HCT116 (cell line): ENCODE measurements at regions not wholly inside any gene's neighbourhood (a gene's known extent, or its start where the extent isn't known, plus 50 kb on each side); places are given as distances from the start of the nearest gene placed in this dataset.

Experiments used
- ATAC-seq: fragments of 200-7000 bp; cut with Tn5 transposase; 2 replicates; pipeline ENCODE4 v1.9.1; 2020; ENCODE audit warnings: mild to moderate bottlenecking, moderate library complexity
- BruUV-seq: library from RNA; stranded (reverse); fragments of 400-500 nt; replicated peaks from 2 replicates; lab custom pipeline; 2021; lab: Mats Ljungman, UMichigan
- CTCF ChIA-PET: fragments of 300-600 bp; sonication (Branson Sonifier 250); formaldehyde crosslinking; loops from one replicate; lab custom pipeline; 2021; ENCODE audit warnings: antibody characterized with exemption; lab: Charles Lee
- POLR2A ChIA-PET: fragments of 300-600, 350-600 bp; sonication (Branson Sonifier 250); formaldehyde crosslinking; loops from one replicate; lab custom pipeline; 2021; ENCODE audit warnings: antibody characterized with exemption; lab: Charles Lee
- RAD21 ChIA-PET, 2 experiments: fragments of 300-600 bp; sonication (Branson Sonifier 250); formaldehyde crosslinking; loops; one replicate each; lab custom pipeline; 2023; ENCODE audit warnings: low total read pairs in 2 of 2; ENCODE audit not compliant: uncharacterized antibody in 2 of 2, unreplicated experiment in 2 of 2, low non-redundant PET in 1 of 2; lab: Charles Lee
- DNase-seq: peaks from one replicate; pipeline ENCODE4 v3.0.0-alpha.2; 2010; ENCODE audit warnings: low read depth, low spot score
- H2AFZ ChIP-seq: fragments of 200-600 bp; shearing (Covaris generic), sonication (generic); 2 replicates; pipeline ENCODE4 v1.6.1; 2017; ENCODE audit warnings: low read depth, mixed run types, mixed read lengths, antibody characterized with exemption, low read length; ENCODE audit not compliant: poor library complexity, severe bottlenecking
- H3K27ac ChIP-seq: 2 replicates; pipeline ENCODE4 v1.5.1; 2012; ENCODE audit warnings: low read depth, low read length
- H3K27me3 ChIP-seq: fragments of 200-600 bp; sonication (generic); 2 replicates; pipeline ENCODE4 v1.6.1; 2016; ENCODE audit warnings: mixed run types, low read length, mixed read lengths; ENCODE audit not compliant: insufficient read depth
- H3K36me3 ChIP-seq, 2 experiments: fragments of 200-500 bp in 1 of 2; fragments of 200-600 bp in 1 of 2; sonication (Bioruptor generic) in 1 of 2; sonication (generic) in 1 of 2; 2 replicates each; pipeline versions ENCODE4 v1.5.1 to v1.6.1; 2014 to 2016; ENCODE audit warnings: low read length in 2 of 2, inconsistent platforms in 1 of 2, mixed read lengths in 1 of 2, mixed run types in 1 of 2; ENCODE audit not compliant: insufficient read depth in 2 of 2, control insufficient read depth in 1 of 2
- H3K4me1 ChIP-seq, 2 experiments: fragments of 200-600 bp in 1 of 2; sonication (generic) in 1 of 2; 2 replicates each; pipeline versions ENCODE4 v1.5.1 to v1.6.1; 2012 to 2017; ENCODE audit warnings: low read length in 2 of 2, inconsistent platforms in 1 of 2, mild to moderate bottlenecking in 1 of 2, mixed read lengths in 1 of 2, mixed run types in 1 of 2, moderate library complexity in 1 of 2; ENCODE audit not compliant: insufficient read depth in 2 of 2, control insufficient read depth in 1 of 2
- H3K4me2 ChIP-seq: fragments of 200-600 bp; sonication (generic); 2 replicates; pipeline ENCODE4 v1.6.1; 2017; ENCODE audit warnings: mixed run types, low read length, mixed read lengths
- H3K4me3 ChIP-seq, 2 experiments: fragments of 200-600 bp in 1 of 2; sonication (generic) in 1 of 2; replicated peaks in 1 of 2; 2 replicates each; pipeline ENCODE4 v1.5.1; 2011 to 2016; ENCODE audit warnings: low read length in 2 of 2, control low read depth in 1 of 2, low read depth in 1 of 2, mild to moderate bottlenecking in 1 of 2, mixed read lengths in 1 of 2, mixed run types in 1 of 2
- H3K79me2 ChIP-seq: fragments of 200-600 bp; sonication (generic); 2 replicates; pipeline ENCODE4 v1.6.1; 2017; ENCODE audit warnings: mild to moderate bottlenecking, mixed run types, low read length, moderate library complexity, mixed read lengths; ENCODE audit not compliant: insufficient read depth
- H3K9ac ChIP-seq: fragments of 200-600 bp; sonication (generic); 2 replicates; pipeline ENCODE4 v1.6.1; 2016; ENCODE audit warnings: low read length, mixed read lengths
- H3K9me2 ChIP-seq: fragments of 200-600 bp; sonication (generic), shearing (Covaris generic); 2 replicates; pipeline ENCODE4 v1.6.1; 2017; ENCODE audit warnings: mixed run types, mild to moderate bottlenecking, moderate library complexity; ENCODE audit not compliant: insufficient read depth
- H3K9me3 ChIP-seq, 2 experiments: fragments of 200-500 bp in 1 of 2; fragments of 200-600 bp in 1 of 2; sonication (Bioruptor generic) in 1 of 2; sonication (generic) in 1 of 2; 2 replicates each; pipeline ENCODE4 v1.6.1; 2014 to 2017; ENCODE audit warnings: low read length in 2 of 2, mixed read lengths in 2 of 2, inconsistent platforms in 1 of 2, low read depth in 1 of 2, mild to moderate bottlenecking in 1 of 2, mixed run types in 1 of 2, moderate library complexity in 1 of 2; ENCODE audit not compliant: control insufficient read depth in 1 of 2, insufficient read depth in 1 of 2
- H4K20me1 ChIP-seq: fragments of 200-600 bp; sonication (generic), shearing (Covaris generic); 2 replicates; pipeline ENCODE4 v1.6.1; 2017; ENCODE audit warnings: mixed run types, mild to moderate bottlenecking, moderate library complexity; ENCODE audit not compliant: insufficient read depth
- ELF1 ChIP-seq: IDR thresholded peaks from 2 replicates; pipeline ENCODE4 v1.6.1; 2012; ENCODE audit warnings: low read depth, borderline replicate concordance
- EZH2 ChIP-seq: fragments of 200-600 bp; sonication (generic); IDR thresholded peaks from 2 replicates; pipeline ENCODE4 v1.6.1; 2017; ENCODE audit warnings: antibody characterized with exemption, mixed run types
- EZH2phosphoT487 ChIP-seq: fragments of 200-600 bp; IDR thresholded peaks from 2 replicates; pipeline ENCODE4 v1.6.1; 2018; ENCODE audit warnings: antibody characterized with exemption, borderline replicate concordance
- FOSL1 ChIP-seq: IDR thresholded peaks from 2 replicates; pipeline ENCODE4 v1.6.1; 2012; ENCODE audit warnings: low read depth
- JUND ChIP-seq: IDR thresholded peaks from 2 replicates; pipeline ENCODE4 v1.6.1; 2012
- RAD21 ChIP-seq: IDR thresholded peaks from 2 replicates; pipeline ENCODE4 v1.6.1; 2012; ENCODE audit warnings: low read depth, mild to moderate bottlenecking
- SP1 ChIP-seq: IDR thresholded peaks from 2 replicates; pipeline ENCODE4 v1.6.1; 2012; ENCODE audit warnings: low read depth
- ZNF274 ChIP-seq: fragments of 200-500 bp; sonication (Bioruptor generic); IDR thresholded peaks from 2 replicates; pipeline ENCODE4 v1.6.1; 2014; ENCODE audit warnings: mild to moderate bottlenecking, low read depth, low read length, inconsistent platforms
- intact Hi-C: fragments of 100-400 bp; cut with micrococcal nuclease; formaldehyde crosslinking; loops from 2 replicates; pipeline ENCODE4 v1.10.0; 2022
- TF ChIP-seq, protein P1 (sequence below): IDR thresholded peaks from 2 replicates; pipeline ENCODE4 v1.6.1; 2012; ENCODE audit warnings: low read depth
- TF ChIP-seq, protein P2 (sequence below): IDR thresholded peaks from 2 replicates; pipeline ENCODE4 v1.6.1; 2012
- TF ChIP-seq, protein P3 (sequence below): IDR thresholded peaks from 2 replicates; pipeline ENCODE4 v1.6.1; 2012

DNA sequence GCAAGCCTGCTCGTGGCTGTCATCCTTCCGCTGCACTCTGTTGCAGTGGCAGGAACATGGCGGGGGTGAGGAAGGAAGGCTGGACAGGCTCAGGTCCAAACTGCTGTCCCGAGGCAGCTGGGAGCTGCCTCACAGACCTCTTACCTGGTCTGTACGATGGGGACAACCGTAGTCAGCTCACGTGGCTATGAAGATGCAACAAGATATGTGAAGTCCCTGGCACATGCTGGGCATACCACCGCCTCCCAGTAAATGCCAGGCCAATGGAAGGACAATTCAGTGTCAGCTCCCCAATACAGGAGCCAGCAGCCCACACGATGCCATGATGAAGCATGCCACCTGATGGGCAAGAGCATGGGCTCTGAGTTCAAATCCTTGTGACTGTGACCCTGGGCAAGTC lies 344.4 kb downstream of the CYRIA start (continued):
- TF ChIP-seq, protein P1, sequence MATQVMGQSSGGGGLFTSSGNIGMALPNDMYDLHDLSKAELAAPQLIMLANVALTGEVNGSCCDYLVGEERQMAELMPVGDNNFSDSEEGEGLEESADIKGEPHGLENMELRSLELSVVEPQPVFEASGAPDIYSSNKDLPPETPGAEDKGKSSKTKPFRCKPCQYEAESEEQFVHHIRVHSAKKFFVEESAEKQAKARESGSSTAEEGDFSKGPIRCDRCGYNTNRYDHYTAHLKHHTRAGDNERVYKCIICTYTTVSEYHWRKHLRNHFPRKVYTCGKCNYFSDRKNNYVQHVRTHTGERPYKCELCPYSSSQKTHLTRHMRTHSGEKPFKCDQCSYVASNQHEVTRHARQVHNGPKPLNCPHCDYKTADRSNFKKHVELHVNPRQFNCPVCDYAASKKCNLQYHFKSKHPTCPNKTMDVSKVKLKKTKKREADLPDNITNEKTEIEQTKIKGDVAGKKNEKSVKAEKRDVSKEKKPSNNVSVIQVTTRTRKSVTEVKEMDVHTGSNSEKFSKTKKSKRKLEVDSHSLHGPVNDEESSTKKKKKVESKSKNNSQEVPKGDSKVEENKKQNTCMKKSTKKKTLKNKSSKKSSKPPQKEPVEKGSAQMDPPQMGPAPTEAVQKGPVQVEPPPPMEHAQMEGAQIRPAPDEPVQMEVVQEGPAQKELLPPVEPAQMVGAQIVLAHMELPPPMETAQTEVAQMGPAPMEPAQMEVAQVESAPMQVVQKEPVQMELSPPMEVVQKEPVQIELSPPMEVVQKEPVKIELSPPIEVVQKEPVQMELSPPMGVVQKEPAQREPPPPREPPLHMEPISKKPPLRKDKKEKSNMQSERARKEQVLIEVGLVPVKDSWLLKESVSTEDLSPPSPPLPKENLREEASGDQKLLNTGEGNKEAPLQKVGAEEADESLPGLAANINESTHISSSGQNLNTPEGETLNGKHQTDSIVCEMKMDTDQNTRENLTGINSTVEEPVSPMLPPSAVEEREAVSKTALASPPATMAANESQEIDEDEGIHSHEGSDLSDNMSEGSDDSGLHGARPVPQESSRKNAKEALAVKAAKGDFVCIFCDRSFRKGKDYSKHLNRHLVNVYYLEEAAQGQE = no peak
- TF ChIP-seq FOSL1 = no peak

DNA sequence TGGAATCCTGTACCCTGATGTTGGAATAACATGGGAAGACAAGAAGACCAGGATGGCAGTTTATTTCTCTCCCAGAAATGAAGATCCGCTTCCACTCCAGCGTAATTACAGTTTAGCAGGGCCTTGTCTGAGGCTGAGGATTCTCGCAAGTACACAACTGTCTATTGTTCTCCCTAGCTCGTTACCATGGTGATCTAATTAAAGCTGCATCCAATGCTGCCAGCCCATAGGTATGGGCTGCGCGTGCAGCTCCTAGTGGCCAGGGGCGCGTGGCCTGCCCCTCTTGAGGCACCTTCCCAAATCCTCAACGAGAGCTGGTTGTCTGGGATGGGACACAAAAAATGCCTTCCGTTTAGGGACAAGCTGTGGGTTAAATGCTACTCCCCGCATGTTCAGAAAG lies 344.9 kb downstream of the CYRIA start:
- CTCF ChIA-PET = no interaction called here
- Histone ChIP-seq H3K9ac (no peak overlapping the region), H3K4me1 (no peaks in the 10 kb centered on the region), H3K9me3 (no peaks in the 10 kb centered on the region), H4K20me1 (no peaks in the 10 kb centered on the region), H3K79me2 (no peaks in the 10 kb centered on the region), H3K9me2 (no peaks in the 10 kb centered on the region), H3K36me3 (no peaks in the 10 kb centered on the region), H3K27ac (no peak overlapping the region), H2AFZ (no peak overlapping the region), H3K4me3 (no peak overlapping the region), H3K27me3 (no peaks in the 10 kb centered on the region), H3K4me2 (no peak overlapping the region)
- RAD21 ChIA-PET = no interaction called here
- no peak for ATAC-seq
- intact Hi-C loops = no loop called here
- TF ChIP-seq, protein P2, sequence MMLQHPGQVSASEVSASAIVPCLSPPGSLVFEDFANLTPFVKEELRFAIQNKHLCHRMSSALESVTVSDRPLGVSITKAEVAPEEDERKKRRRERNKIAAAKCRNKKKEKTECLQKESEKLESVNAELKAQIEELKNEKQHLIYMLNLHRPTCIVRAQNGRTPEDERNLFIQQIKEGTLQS = no peak
- TF ChIP-seq ZNF274 (no peak), RAD21 (no peak), JUND (no peak), ELF1 (no peak), EZH2phosphoT487 (no peak), EZH2 (no peak), SP1 (no peak)
- TF ChIP-seq, protein P3, sequence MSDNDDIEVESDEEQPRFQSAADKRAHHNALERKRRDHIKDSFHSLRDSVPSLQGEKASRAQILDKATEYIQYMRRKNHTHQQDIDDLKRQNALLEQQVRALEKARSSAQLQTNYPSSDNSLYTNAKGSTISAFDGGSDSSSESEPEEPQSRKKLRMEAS = no peak
- BruUV-seq = no TSS peak
- DNase-seq = no peak
- POLR2A ChIA-PET = no interaction called here
